MCF 10A (cell line): ENCODE measurements at regions not wholly inside any gene's neighbourhood (a gene's known extent, or its start where the extent isn't known, plus 50 kb on each side); places are given as distances from the start of the nearest gene placed in this dataset.

Experiments
- BruUV-seq: library from RNA; stranded (reverse); fragments of 400-500 nt; replicated peaks from 2 replicates; lab custom pipeline; 2021; lab: Mats Ljungman, UMichigan
- CTCF ChIA-PET: fragments of 300-600 bp; sonication (Branson Sonifier 250); formaldehyde crosslinking; extraction: SDS; loops from one replicate; lab custom pipeline; 2021; ENCODE audit warnings: antibody characterized with exemption, inconsistent platforms; lab: Yijun Ruan, JAX
- POLR2A ChIA-PET: fragments of 300-600, 350-650 bp; sonication (Branson Sonifier 250); formaldehyde crosslinking; extraction: SDS; loops from one replicate; lab custom pipeline; 2020; ENCODE audit warnings: antibody characterized with exemption, inconsistent platforms; lab: Yijun Ruan, JAX
- DNase-seq: peaks from one replicate; pipeline ENCODE4 v3.0.0-alpha.2; 2018; ENCODE audit not compliant: unreplicated experiment
- H3K27ac Mint-ChIP-seq: one replicate; pipeline ENCODE4 v1.8.0; 2022; ENCODE audit warnings: mild to moderate bottlenecking, low read depth, mixed read lengths; ENCODE audit not compliant: unreplicated experiment
- H3K27me3 Mint-ChIP-seq: one replicate; pipeline ENCODE4 v1.8.0; 2022; ENCODE audit warnings: mixed read lengths; ENCODE audit not compliant: insufficient read depth, unreplicated experiment
- H3K36me3 Mint-ChIP-seq: one replicate; pipeline ENCODE4 v1.8.0; 2022; ENCODE audit warnings: mild to moderate bottlenecking, moderate library complexity, mixed read lengths; ENCODE audit not compliant: insufficient read depth, unreplicated experiment
- H3K4me1 Mint-ChIP-seq: one replicate; pipeline ENCODE4 v1.8.0; 2022; ENCODE audit warnings: mixed read lengths; ENCODE audit not compliant: insufficient read depth, unreplicated experiment
- H3K4me3 Mint-ChIP-seq: one replicate; pipeline ENCODE4 v1.8.0; 2022; ENCODE audit warnings: mild to moderate bottlenecking, moderate library complexity, mixed read lengths; ENCODE audit not compliant: unreplicated experiment
- H3K9me3 Mint-ChIP-seq: one replicate; pipeline ENCODE4 v1.8.0; 2022; ENCODE audit warnings: mixed read lengths; ENCODE audit not compliant: unreplicated experiment
- CTCF ChIP-seq: fragments of 200-600 bp; IDR thresholded peaks from one replicate; pipeline ENCODE4 v1.8.0; 2022; ENCODE audit warnings: antibody characterized with exemption, mild to moderate bottlenecking; ENCODE audit not compliant: unreplicated experiment
- intact Hi-C: fragments of 100-400 bp; cut with micrococcal nuclease; formaldehyde crosslinking; loops from 2 replicates; pipeline ENCODE4 v1.14.1; 2022

GRCh38 chr9:117535973-117536372 lies 121.1 kb upstream of the ASTN2 start:
- DNase-seq = no peak
- Mint-ChIP-seq H3K4me3 (no peak overlapping the region), H3K36me3 (no peaks in the 10 kb centered on the region), H3K27ac (no peak overlapping the region), H3K4me1 (no peaks in the 10 kb centered on the region), H3K27me3 (no peaks in the 10 kb centered on the region), H3K9me3 (peaks cover 16% of the 10 kb centered on the region)
- TF ChIP-seq CTCF = no peak
- intact Hi-C loops = no loop called here
- CTCF ChIA-PET = interaction anchor here (0.6 to 1.0 kb wide), 2 partner anchors 15 to 1698 kb away, joined by 3 read pairs; no protein-coding TSS in a partner anchor
- no TSS peak for BruUV-seq
- POLR2A ChIA-PET = interaction anchor here (0.6 kb wide), 1 partner anchor 158 kb away, joined by 3 read pairs; no protein-coding TSS in a partner anchor

GRCh38 chr9:117535434-117535833 lies 120.6 kb upstream of the ASTN2 start:
- ChIA-PET CTCF (interaction anchor here (0.6 to 0.7 kb wide), 2 partner anchors 291 to 1698 kb away, joined by 3 read pairs; no protein-coding TSS in a partner anchor), POLR2A (interaction anchor here (0.6 kb wide), 1 partner anchor 159 kb away, joined by 3 read pairs; no protein-coding TSS in a partner anchor)
- Mint-ChIP-seq H3K27ac (no peak overlapping the region), H3K9me3 (peaks cover 20% of the 10 kb centered on the region), H3K4me3 (no peak overlapping the region), H3K27me3 (no peaks in the 10 kb centered on the region), H3K4me1 (no peaks in the 10 kb centered on the region), H3K36me3 (no peaks in the 10 kb centered on the region)
- intact Hi-C loops = no loop called here
- BruUV-seq = no TSS peak
- no peak for TF ChIP-seq CTCF
- DNase-seq = peak; percentile 9

GRCh38 chr9:117528225-117528624 lies 113.4 kb upstream of the ASTN2 start:
- peaks cover 15% of the 10 kb centered on the region for H3K9me3 Mint-ChIP-seq
- intact Hi-C loops = no loop called here
- BruUV-seq = no TSS peak
- TF ChIP-seq CTCF = no peak
- DNase-seq = no peak
- ChIA-PET CTCF (interaction anchor here (0.9 to 1.2 kb wide), 2 partner anchors 235 to 641 kb away, joined by 3 read pairs; no protein-coding TSS in a partner anchor), POLR2A (no interaction called here)
- H3K27ac Mint-ChIP-seq = no peak overlapping the region
- no peak overlapping the region for H3K4me3 Mint-ChIP-seq
- H3K27me3 Mint-ChIP-seq = no peaks in the 10 kb centered on the region
- H3K4me1 Mint-ChIP-seq = no peaks in the 10 kb centered on the region
- no peaks in the 10 kb centered on the region for H3K36me3 Mint-ChIP-seq

- no peaks in the 10 kb centered on the region for H3K27me3 Mint-ChIP-seq
- no peak overlapping the region for H3K27ac Mint-ChIP-seq
- H3K36me3 Mint-ChIP-seq = no peaks in the 10 kb centered on the region
- no peaks in the 10 kb centered on the region for H3K4me1 Mint-ChIP-seq
- BruUV-seq = no TSS peak
- no peak overlapping the region for H3K4me3 Mint-ChIP-seq
- intact Hi-C loops = no loop called here
- POLR2A ChIA-PET = no interaction called here
- no peak for DNase-seq
- CTCF ChIA-PET = interaction anchor here (0.8 kb wide), 1 partner anchor 10 kb away, joined by 3 read pairs; no protein-coding TSS in a partner anchor
- peaks cover 15% of the 10 kb centered on the region for H3K9me3 Mint-ChIP-seq
- no peak for TF ChIP-seq CTCF
Observed at GRCh38 chr9:117526674-117527073, 111.8 kb upstream of the ASTN2 start.
